ENCODE measurements at regions not wholly inside any gene's neighbourhood (a gene's known extent, or its start where the extent isn't known, plus 50 kb on each side); places are given as distances from the start of the nearest gene placed in this dataset.
"Not testable (repeated sequence)": the region's sequence is repeated elsewhere in the genome, so short reads cannot be mapped to it uniquely, and the experiment has no call there.

- Mint-ChIP-seq H3K9me3 (peaks cover 33% of the 10 kb centered on the region), H3K27ac (no peak overlapping the region), H3K36me3 (ENCODE audit: low read depth) (no peaks in the 10 kb centered on the region), H3K27me3 (ENCODE audit: low read depth, poor library complexity) (peaks cover 5% of the 10 kb centered on the region), H3K4me1 (no peaks in the 10 kb centered on the region), H3K4me3 (no peak overlapping the region)
- TF ChIP-seq, protein P1, sequence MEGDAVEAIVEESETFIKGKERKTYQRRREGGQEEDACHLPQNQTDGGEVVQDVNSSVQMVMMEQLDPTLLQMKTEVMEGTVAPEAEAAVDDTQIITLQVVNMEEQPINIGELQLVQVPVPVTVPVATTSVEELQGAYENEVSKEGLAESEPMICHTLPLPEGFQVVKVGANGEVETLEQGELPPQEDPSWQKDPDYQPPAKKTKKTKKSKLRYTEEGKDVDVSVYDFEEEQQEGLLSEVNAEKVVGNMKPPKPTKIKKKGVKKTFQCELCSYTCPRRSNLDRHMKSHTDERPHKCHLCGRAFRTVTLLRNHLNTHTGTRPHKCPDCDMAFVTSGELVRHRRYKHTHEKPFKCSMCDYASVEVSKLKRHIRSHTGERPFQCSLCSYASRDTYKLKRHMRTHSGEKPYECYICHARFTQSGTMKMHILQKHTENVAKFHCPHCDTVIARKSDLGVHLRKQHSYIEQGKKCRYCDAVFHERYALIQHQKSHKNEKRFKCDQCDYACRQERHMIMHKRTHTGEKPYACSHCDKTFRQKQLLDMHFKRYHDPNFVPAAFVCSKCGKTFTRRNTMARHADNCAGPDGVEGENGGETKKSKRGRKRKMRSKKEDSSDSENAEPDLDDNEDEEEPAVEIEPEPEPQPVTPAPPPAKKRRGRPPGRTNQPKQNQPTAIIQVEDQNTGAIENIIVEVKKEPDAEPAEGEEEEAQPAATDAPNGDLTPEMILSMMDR (IDR thresholded peaks at IDR 0.05), result no peak
- DNase-seq, result no peak
These were observed 188.7 kb upstream of the RAI14 start for GRCh38 chr5:34467436-34467835.

DNA sequence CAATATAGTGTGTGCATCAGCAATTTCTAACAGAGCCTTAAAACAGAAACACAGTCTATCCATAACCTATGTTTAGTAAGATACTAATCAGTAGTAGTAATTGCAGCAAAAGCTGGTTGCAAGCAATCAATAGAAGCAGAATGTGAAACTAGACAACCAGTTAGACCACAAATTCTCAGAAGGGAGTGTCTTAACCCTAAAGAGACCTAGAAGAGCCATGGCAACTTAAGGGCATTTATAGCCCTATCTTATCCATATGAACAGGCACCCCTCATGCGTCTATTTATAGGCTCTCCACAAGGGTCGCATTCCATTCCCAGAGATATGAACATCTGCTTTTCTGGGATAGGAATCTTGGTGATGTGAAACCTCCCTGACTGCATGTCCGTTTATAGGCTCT lies 188.1 kb upstream of the RAI14 start:
- not testable (repeated sequence) for H3K4me1 Mint-ChIP-seq; DNase-seq; H3K27me3 Mint-ChIP-seq (ENCODE audit: low read depth, poor library complexity); H3K27ac Mint-ChIP-seq; H3K4me3 Mint-ChIP-seq; H3K36me3 Mint-ChIP-seq (ENCODE audit: low read depth)
- peaks cover 29% of the 10 kb centered on the region for H3K9me3 Mint-ChIP-seq

- TF ChIP-seq, protein P1 (IDR thresholded peaks at IDR 0.05), result no peak
- DNase-seq, result no peak
- Mint-ChIP-seq H3K4me3 (no peak overlapping the region), H3K4me1 (no peaks in the 10 kb centered on the region), H3K27ac (no peak overlapping the region), H3K36me3 (ENCODE audit: low read depth) (no peaks in the 10 kb centered on the region), H3K27me3 (ENCODE audit: low read depth, poor library complexity) (peaks cover 5% of the 10 kb centered on the region), H3K9me3 (peaks cover 29% of the 10 kb centered on the region)
These were observed 186.2 kb upstream of the RAI14 start for GRCh38 chr5:34469971-34470370.

- Mint-ChIP-seq H3K27ac (no peak overlapping the region), H3K4me3 (no peak overlapping the region), H3K27me3 (ENCODE audit: low read depth, poor library complexity) (peaks cover 6% of the 10 kb centered on the region), H3K4me1 (peaks cover 2% of the 10 kb centered on the region), H3K36me3 (ENCODE audit: low read depth) (no peaks in the 10 kb centered on the region), H3K9me3 (peaks cover 23% of the 10 kb centered on the region)
- TF ChIP-seq, protein P1 (IDR thresholded peaks at IDR 0.05), result peak; percentile 99
- no peak for DNase-seq
These were observed 181.5 kb upstream of the RAI14 start for GRCh38 chr5:34474573-34475021.

DNA sequence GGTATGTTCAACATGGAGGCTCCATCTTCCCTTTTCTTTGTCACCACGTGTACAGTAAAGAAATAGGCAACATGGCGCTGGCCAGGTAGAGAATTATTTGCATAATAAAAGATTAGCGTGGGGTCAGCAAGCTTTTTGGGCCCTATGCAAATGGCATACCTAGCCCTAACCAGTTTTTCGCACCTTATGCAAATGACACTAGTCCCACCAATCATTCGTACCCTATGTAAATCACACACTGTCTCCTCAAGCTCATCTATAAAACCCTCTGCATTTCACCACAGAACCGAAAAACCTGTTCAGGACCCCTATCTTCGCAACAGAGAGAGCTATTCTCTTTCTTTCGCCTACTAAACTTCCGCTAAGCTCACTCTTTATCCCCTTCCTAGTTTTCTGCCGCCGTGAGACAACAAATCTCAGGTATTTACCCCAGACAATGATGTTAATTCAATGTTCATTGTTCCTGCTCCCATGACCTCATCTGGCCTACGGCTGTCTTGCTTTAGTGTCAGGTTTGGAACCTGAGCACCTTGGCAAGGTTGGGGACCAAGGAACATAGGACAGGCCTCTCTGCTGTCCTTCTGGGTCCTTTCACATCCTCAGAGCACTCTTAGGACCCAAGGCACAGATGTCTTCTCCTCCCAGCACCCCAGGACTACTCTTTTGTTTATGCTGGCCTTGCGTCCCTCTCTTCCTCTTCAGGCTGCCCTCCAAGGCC lies 180.7 kb upstream of the RAI14 start:
- Mint-ChIP-seq H3K9me3 (peaks cover 23% of the 10 kb centered on the region), H3K4me1 (peaks cover 10% of the 10 kb centered on the region), H3K27me3 (ENCODE audit: low read depth, poor library complexity) (peaks cover 6% of the 10 kb centered on the region), H3K36me3 (ENCODE audit: low read depth) (no peaks in the 10 kb centered on the region), H3K27ac (no peak overlapping the region), H3K4me3 (no peak overlapping the region)
- DNase-seq, result no peak
- TF ChIP-seq, protein P1 (IDR thresholded peaks at IDR 0.05), result no peak

- H3K27me3 Mint-ChIP-seq (ENCODE audit: low read depth, poor library complexity), result peaks cover 12% of the 10 kb centered on the region
- H3K9me3 Mint-ChIP-seq, result peaks cover 24% of the 10 kb centered on the region
- no peak overlapping the region for H3K4me3 Mint-ChIP-seq
- H3K4me1 Mint-ChIP-seq, result peaks cover 11% of the 10 kb centered on the region
- no peak for DNase-seq
- peaks cover 7% of the 10 kb centered on the region for H3K36me3 Mint-ChIP-seq (ENCODE audit: low read depth)
- H3K27ac Mint-ChIP-seq, result no peak overlapping the region
- TF ChIP-seq, protein P1 (IDR thresholded peaks at IDR 0.05), result no peak
These were observed 179.1 kb upstream of the RAI14 start for GRCh38 chr5:34476941-34477565.
